Ecto neural progenitor cell (in vitro differentiated cells): ENCODE measurements at regions not wholly inside any gene's neighbourhood (a gene's known extent, or its start where the extent isn't known, plus 50 kb on each side); places are given as distances from the start of the nearest gene placed in this dataset.
"Not testable (repeated sequence)": the region's sequence is repeated elsewhere in the genome, so short reads cannot be mapped to it uniquely, and the experiment has no call there.

Source experiments
- DNase-seq: peaks from one replicate; pipeline ENCODE4 v3.0.0-alpha.2; 2018; ENCODE audit warnings: low spot score

DNA sequence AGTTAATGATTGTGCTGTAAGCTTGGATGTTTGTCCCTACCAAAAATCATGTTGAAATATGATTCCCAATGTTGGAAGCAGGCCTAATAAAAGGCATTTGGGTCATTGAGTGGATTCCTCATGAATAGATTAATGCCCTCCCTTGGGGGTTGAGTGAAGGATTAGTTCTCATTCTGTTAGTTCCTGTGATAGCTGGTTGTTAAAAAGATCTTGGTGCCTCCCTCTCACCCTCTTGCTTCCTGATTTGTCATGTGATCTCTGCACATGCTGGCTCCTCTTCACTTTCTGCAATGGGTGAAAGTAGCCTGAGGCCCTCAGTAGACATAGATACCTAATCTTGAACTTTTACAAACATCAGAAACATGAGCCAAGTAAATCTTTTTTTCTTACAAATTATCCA lies 115.6 kb upstream of the HCRTR2 start:
- DNase-seq = no peak

DNA sequence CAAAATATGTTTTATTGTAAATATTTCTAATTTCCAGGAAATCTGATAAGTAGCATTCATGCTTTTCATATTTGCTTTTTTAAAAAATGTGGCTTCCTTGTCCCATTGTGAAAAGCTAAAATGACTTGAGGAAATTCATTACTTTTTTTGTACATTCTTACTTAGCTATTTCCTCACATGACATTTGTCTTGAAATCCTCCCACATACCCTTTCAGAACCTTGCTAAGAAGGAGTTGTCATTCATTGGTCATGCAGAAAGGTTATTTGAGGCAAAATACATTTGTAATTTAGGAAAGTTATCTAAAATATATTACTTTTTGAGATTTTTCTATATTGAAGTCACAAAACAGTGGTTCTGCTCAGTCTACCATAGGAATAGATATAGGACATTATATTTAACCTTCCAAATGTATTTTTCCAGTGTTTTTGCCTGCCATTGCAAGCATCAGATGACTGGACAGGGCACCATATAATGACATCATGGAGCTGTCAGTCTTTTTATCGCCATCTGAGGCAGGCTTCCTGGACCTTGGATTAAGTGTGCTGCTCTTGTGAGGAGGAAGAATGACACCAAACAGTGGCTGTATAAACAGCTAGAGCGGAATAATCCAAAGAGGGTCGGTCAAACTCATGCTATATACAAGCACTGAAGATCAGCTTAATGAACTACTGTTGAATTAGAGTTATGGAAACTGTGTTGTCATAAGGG lies 109.4 kb upstream of the HCRTR2 start:
- no peak for DNase-seq

DNA sequence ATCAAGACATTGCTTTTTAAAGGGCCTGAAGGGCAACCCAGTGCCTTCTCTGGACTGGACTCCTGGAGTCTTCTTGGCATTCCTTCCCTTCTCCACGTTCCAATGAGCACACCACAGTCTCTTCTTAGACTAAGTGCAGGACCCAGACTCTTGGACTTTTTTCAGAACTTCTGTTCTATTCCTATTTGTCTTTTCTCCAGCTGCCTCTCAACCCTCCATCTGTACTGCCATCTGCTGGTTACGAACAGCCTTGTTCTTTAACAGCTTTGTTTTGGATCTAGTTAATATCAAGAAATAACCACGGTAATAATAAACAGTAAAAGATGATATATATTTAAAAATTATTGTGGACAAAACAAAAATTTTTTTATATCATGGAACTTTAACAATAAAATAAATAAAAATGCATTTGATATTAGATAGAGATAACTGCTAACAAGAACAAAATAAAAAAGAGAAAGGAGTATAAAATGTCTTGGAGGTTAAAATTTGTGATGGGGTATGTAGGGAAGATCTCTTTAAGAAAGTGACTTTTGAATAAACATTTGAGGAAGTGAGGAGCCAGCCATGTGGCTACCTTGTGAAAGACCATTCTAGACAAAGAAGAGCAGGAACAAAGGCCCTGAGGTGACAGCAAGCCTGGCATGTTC lies 105.1 kb upstream of the HCRTR2 start:
- no peak for DNase-seq

DNA sequence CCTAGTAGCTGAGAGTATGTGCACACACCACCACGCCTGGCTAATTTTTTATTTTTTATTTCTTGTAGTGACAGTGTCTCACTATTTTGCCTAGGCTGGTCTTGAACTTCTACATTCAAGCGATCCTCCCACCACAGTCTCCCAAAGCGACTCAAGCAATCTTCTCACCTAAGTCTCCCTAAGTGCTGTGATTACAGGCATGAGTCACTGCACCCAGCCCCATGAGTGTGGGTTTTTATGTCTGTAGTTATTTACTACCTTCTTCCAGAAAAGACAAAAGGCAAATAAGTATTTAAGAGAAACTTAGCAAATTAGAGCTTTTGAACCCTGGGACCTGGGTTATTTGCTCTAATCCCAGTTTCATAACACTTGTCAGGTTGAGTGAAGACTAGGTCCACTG lies 92.3 kb upstream of the HCRTR2 start:
- DNase-seq = no peak

DNA sequence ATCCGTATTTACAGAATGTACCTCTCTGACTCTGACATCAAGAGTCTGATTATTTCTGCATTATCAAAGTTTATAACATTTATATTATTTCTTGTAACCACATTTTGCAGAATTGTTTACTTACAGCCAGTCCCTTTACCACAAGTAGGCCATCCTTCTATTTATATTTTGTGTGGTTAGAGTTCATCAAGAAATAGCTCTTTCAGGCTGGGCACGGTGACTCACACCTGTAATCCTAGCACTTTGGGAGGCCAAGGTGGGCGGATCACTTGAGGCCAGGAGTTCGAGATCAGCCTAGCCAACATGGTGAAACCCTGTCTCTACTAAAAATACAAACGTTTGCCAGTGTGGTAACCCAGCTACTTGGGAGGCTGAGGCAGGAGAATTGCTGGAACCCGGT lies 86.3 kb upstream of the HCRTR2 start:
- not testable (repeated sequence) for DNase-seq

DNA sequence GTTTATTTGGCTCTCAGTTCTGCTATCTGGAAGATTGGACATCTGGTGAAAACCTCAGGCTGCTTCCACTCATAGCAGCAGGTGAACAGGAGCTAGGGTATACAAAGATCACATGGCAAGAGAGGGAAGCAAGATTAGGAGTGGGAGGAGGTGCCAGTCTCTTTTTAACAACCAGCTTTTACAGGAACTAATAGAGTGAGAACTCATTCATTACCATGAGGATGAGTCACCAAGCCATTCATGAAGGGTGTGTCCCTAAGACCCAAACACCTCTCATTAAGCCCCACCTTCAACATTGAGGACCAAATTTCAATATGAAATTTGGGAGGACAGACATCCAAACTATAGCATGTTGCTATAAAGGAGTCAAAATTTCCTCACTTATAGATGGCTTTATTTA lies 85.4 kb upstream of the HCRTR2 start:
- no peak for DNase-seq

DNA sequence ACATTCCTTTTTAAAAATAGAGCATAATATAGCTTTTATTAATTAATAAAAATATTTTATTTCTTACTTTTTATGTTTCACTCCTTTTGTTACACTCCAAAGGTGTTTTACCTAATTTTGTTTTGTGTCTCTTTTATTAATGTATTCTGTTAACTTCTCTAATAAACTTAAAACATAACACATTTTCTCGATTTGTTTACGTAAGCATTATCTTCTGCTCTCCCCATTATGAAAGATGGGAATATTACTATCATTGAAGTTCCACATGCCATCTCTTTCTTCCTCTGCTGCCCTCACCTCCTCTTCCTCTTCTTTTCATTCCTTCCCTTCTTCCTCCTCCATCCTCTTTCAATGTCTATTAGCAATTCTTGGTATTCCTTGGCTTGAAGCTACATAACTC lies 85.0 kb upstream of the HCRTR2 start:
- no peak for DNase-seq

DNA sequence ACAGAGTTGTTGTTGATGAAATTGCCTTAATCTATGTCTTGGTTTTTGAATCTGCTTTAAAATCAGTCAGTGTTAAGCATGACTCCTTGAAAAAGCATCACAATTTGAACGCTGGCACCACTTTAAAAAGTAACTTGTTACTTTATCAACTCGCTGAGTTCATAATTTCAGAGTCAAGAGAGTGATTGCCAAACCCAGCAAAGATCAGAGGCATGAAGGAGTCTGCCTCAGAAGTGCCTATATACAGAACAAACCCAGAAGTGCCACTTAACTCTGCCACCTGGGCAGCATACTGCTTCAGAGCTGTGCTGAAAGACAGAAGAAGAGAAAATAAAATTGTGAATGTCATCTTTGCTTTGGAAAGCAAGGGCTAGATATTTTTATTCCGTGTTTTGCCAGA lies 73.6 kb upstream of the HCRTR2 start:
- no peak for DNase-seq

DNA sequence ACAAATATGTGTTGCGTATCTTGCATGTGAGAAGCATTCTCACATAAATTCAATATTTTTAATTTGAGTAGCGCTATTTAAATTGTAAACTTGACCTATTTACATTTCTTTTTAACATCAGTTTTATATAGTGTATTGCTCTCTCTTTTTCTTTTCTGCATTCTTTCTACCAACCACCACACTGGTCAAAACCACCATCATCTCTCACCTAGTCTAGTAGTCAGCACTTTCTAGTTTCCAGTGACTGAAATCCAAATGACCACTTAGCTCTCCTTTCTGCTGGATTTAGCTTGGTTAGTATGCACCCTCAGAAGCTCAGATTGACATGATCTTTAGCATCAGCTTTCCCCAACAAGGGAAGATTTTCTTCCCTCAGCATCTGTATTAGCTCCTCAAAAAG lies 73.2 kb upstream of the HCRTR2 start:
- DNase-seq = no peak

DNA sequence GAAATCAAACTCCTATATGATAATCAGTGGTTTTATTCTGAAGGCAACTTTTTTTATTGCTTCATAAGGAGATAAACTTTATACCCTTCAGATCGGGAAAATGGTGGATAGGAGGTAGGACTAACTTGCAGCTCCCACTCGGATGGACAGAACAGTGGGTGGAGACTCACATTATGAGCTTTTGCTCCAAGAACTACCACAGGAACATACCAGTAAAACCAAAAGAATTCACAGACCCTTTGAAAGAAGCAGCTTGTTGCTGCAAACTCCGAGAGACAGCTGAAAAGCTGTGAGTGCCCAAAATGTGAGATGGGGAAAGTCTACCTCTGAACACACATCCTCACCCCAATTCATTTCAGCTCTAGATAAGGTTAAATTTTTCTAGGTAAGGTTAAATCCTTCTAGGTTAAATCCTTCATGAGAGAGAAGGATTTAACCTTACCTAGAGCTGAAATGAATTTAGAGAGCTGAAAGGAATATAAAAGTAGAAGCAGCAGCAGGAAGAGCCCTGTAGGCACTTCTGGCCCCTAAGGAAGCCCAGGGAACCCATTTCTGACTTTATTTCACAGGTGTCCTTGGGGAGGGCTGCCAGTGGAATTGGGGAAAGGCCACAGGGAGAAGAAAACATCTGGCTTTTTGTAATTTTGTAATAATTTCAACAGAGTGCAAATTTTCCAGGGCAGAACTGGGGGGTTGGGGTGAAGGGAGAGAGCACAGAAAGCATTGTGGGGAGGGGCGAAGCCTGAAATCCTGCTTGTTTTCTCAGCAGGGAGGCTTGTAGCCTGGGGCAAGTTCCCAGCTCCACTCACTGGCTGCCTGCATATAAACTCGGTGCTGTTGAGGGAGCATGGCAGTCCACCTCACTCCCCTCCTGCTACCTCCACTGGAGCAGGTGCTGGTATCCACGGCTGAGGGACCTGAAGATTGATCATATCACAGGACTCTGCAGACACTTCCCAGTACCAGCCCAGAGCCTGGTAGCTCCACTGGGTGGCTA lies 65.9 kb upstream of the HCRTR2 start:
- peak; percentile 63 for DNase-seq

DNA sequence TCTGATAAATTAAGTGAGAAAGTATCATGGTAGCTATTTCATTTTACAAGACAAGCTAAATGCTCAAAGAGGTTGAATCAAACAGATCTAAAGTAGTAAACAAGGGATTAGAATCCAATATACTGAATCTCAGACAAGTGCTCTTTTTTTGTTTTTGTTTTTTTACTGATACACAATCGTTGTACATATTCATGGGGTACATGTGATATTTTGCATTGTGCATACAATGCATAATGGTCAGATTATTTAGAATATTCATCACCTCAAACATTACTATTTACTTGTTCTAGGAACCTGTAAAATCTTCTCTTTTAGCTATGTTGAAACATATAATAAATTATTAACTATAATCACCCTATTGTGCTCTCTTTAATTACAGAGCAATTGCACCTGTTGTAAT lies 57.0 kb upstream of the HCRTR2 start:
- no peak for DNase-seq

DNA sequence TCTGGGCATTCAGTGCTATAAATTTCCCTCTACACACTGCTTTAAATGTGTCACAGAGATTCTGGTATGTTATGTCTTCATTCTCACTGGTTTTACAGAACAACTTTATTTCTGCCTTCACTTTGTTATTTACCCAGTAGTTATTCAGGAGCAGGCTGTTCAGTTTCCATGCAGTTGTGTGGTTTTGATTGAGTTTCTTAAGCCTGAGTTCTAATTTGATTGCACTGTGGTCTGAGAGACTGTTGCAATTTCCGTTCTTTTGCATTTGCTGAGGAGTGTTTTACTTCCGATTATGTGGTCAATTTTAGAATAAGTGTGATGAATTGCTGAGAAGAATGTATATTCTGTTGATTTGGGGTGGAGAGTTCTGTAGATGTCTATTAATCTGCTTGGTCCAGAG lies 50.1 kb upstream of the HCRTR2 start:
- DNase-seq = not testable (repeated sequence)
